Brain pericyte (primary cell): ENCODE measurements at regions not wholly inside any gene's neighbourhood (a gene's known extent, or its start where the extent isn't known, plus 50 kb on each side); places are given as distances from the start of the nearest gene placed in this dataset.
"Not testable (repeated sequence)": the region's sequence is repeated elsewhere in the genome, so short reads cannot be mapped to it uniquely, and the experiment has no call there.

Experiments
- DNase-seq: peaks from one replicate; pipeline ENCODE4 v3.0.0-alpha.2; 2012; ENCODE audit warnings: low read depth, low spot score

DNA sequence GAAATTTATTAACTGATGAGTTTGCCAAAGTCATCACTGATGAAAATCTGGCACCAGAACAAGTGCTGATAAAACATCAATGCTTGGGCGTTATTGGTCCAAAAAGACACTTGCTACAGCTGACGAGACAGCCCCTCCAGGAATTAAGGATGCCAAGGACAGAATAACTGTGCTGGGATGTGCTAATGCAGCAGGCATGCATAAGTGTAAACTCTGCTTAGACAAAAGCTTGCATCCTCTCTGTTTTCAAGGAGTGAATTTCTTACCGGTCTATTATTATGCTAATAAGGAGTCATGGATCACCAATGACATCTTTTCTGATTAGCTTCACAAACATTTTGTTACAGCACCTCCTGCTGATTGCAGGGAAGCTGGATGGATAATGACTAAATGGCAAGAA lies 402.0 kb downstream of the LTN1 start:
- DNase-seq: no peak

DNA sequence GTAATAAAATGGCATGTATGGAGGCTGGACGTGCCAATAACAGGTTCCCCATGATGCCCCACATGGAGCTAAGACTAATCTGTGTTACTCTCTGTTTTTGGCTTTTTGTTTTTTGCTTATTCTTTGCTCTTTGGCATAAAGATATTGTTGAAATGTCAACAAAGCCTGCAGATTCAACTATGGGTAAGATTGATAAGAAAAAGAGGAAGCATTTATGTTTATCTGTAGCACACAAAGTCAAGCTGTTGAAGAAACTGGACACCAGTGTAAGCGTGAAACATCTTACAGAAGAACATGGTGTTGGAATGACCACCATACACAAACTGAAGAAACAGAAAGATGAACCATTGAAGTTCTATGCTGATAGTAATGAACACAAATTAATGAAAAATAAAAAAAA lies 402.7 kb downstream of the LTN1 start:
- no peak for DNase-seq

DNA sequence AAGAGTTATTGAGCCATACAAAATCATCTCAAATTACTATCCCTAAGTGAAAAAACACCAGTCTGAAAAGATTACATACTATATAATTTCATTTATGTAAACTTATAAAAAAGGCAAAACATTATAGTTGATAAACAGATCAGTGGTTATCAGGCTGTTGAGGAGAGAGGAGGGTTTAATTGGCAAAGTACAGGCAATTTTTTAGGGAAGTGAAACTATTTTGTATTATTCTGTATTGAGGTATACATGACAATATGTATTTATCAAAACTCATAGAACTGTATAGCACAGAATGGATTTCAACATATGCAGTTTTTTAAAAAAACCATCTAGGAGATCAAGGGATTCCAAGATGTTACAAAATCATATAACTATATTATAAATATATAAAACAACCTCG lies 403.7 kb downstream of the LTN1 start:
- no peak for DNase-seq

DNA sequence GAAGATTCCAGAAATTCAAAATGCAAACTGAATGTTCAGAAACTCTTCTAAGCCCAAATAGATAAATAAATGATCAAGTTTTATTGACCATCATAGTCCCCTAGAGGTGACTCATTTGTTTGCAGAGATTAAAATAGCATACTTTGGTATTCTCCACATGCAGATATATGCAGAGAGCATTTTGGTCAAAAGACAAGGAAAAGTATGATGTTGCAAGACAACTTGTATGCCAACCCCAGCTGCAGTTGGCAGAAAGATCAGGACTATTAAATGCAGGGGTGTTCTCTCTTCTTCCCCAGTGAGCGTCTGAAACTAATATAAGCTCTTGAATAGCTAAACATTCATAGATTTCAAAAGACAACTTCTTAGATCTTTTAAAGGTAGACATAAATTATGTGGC lies 404.9 kb downstream of the LTN1 start:
- no peak for DNase-seq

DNA sequence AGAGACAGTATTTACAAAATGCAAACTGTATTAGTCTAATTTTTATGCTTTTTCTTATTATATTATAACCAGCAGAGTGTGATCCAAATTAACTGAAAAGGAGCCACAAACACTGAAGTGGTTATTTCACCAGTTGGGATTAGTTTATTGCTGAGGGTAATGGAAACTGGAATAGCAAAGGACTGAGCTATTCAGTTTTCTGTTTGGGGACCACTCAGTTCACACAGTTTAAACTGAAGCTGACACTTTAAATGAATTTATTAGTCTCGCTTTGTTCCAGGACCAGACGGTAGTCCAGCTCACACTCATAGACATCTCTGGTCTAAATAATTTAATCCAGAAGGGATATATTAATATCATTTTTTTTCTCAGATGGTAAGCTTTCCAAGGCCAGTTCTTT lies 410.7 kb downstream of the LTN1 start:
- DNase-seq: no peak

DNA sequence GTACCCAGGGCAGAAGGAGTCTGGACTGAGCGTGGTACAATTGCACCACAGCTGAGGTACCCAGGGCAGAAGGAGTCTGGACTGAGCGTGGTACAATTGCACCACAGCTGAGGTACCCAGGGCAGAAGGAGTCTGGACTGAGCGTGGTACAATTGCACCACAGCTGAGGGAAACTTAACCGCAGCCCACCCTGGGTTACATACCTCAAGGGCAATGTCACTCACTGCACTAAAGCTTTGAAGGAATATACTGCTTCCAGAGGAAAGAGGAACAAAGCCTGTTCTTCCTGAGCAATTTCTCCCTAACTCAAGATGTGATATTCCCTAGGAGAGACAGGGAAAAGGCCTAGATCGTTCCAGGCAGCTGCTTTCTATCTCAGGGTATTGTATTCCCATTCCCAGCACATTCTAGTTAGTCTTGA lies 411.4 kb downstream of the LTN1 start:
- not testable (repeated sequence) for DNase-seq

DNA sequence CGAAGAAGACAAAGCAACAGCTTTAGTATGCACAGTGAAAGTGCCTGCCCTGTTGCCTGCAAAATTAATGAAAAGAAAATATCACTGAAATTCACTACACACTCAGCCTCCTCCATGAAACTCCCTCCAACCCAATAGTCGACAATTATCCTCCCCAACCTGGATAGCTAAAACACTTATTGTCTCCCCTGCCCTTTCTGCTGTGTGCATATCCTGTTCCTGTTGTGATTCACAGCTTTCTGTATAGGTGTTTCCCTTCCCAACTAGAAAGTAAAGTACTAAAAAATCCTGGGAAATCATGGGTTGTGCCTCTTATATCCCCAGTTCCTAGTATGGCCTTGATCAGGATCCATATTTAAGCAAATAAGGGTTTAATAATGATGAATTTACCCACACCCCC lies 412.1 kb downstream of the LTN1 start:
- DNase-seq: no peak

DNA sequence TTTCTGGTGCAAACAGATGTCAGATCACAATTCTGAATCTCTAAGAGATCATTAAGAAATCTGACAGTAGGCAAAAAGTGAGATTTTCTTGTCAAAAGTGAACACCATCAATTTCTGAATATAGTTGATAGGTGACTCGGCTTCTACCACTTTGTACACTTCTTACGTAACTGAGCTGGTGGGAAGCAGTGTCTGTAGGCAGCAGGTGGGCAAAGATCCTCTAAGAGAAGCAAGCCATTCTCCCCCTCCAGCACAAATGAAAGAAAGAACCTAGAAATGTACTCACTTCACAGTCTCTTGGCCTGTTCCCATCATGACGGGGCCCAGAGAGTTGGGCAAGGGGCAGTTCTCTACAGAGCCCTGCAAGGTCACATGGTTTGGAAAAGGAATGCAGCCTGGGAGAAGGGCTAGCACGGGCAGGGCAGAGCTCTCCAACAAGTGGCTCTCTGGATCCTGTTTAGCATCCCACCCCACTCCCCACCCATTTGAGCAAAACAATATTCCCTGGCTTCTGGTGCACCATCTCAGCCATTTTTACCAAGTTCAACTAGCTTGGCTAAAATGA lies 412.6 kb downstream of the LTN1 start:
- no peak for DNase-seq

DNA sequence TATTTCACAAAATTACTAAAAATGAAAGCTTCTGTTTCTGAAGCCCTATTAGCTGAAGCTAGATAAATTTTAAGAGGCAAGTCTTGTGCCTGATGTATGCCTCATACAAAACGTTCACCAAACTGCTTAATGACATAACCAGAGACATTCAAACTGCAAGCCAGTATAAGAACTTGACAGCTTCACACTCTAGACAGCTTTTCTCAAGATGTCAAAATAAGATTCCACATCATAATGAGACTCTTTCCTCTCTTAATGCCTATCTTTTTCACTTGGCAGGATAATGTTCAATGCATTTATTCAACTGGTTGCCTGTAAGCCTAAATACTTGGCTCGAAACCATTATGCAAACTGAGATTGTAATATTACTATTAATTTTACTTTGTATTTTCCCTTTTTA lies 424.0 kb downstream of the LTN1 start:
- no peak for DNase-seq

DNA sequence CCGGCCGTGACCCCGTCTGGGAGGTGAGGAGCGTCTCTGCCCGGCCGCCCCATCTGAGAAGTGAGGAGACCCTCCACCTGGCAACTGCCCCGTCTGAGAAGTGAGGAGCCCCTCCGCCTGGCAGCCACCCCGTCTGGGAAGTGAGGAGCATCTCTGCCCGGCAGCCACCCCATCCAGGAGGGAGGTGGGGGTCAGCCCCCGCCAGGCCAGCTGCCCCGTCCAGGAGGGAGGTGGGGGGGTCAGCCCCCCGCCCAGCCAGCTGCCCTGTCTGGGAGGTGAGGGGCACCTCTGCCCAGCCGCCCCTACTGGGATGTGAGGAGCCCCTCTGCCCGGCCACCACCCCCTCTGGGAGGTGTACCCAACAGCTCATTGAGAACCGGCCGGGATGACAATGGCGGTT lies 428.7 kb downstream of the LTN1 start:
- not testable (repeated sequence) for DNase-seq

DNA sequence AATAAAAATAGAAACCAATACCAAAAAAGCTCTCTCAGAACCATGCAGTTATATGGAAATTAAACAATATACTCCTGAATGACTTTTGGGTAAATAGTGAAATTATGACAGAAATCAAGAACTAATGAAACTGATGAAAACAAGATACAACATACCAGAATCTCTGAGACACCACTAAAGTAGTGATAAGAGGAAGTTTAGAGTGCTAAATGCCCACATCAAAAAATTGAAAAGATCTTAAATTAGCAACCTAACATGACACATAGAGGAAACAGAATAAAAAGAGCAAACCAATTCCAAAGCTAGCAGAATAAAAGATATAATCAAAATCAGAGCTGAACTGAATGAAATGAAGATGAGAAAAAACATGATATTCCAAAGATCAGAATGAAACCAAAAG lies 430.9 kb downstream of the LTN1 start:
- no peak for DNase-seq

DNA sequence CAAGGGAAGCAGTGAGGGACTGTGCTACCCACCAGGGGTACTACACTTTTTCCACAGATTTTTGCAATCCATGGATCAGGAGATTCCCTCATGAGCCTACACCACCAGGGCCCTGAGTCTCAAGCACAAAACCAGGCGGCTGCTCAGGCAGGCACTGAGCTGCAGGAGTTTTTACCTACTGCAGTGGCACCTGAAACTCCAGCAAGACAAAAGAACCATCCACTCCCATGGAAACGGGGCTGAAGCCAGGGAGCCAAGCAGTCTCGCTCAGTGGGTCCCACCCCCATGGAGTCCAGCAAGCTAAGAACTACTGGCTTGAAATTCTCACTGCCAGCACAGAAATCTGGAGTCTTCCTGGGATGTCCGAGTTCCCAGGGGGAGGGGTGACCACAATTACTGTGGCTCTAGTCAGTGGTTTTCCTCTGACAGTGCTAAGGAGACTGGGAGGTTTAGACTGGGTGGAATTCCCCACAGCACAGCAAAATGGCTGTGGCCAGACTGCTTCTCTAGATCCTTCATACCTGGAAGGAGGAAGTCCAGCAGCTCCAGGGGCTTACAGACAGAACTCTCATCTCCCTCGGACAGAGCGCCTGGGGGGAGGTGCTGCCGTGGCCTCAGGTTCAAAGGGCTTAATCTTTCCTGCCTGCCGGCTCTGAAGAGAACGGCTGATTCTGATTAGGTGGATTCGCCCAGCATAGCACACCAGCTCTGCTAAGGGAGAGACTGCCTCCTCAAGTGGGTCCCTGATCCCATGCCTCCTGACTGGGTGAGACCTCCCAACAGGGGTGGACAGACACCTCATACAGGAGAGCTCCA lies 437.8 kb downstream of the LTN1 start:
- no peak for DNase-seq

DNA sequence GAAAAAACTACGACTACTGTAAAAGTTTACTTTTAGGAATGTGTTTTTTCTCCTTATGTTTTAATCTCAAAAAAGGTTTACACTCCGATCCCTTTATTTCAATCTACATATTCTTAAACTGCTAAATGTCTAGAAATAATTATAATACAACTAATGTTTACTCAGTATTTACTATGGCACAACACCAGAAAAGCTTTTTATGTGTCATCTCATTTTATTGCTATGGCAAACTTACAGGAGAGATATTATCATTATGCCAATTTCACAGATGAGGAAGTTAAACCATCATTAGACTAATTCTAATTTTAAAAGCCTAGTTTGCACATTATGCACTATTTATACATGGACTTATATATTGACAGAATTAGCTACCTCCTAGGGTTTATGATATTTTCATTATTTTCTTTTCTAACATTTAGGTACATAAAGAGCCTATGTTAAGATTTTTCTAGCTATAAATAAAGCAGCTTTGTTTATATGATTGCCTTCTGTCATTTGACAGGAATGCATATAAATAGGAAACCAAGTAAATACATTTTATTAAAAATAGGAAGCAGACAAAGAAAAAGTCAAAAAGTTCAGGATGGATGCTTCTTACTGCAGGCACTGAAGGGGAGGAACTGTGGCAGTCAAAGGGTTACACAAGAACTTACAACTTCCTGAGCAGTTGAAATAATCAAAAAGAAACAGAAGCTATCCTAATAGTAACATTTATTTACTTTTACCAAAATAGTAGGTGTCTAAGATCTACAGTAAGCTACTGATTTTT lies 442.4 kb downstream of the LTN1 start:
- DNase-seq: no peak

DNA sequence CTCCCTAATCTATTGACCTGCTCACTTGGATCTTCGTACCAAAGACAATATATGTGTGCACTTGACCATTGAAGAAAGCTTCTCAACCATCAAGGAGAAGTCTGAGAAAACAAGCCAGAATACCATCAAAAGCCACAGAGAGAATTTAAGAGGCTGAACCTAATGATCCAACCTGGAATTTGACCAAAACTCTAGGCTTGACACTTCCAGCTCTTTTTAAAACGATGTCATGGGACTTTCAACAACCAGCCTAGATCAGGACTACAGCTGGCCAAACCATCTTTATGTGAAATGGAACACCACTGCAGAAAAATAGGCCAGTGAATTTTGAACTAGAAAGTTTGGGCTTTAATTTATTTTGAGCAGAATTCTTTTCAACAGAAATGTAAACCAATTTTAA lies 444.4 kb downstream of the LTN1 start:
- no peak for DNase-seq

DNA sequence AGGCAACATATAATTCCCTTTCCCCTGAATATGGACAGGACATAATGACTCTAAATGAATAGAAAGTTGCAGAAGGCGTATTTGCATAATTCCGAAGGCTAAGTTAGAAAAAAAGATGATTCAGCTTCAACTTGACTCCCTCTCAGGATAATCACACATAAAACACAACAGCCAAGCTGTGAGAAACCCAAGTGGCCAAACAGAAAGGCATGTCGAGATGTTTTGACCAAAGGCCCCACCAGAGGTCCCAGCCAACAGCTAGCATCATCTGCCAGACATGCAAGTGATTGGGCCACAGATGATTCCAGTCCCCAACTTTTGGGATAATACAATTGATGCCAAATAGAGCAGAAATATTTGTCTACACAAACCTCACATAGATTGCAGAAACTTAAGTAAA lies 444.9 kb downstream of the LTN1 start:
- no peak for DNase-seq

DNA sequence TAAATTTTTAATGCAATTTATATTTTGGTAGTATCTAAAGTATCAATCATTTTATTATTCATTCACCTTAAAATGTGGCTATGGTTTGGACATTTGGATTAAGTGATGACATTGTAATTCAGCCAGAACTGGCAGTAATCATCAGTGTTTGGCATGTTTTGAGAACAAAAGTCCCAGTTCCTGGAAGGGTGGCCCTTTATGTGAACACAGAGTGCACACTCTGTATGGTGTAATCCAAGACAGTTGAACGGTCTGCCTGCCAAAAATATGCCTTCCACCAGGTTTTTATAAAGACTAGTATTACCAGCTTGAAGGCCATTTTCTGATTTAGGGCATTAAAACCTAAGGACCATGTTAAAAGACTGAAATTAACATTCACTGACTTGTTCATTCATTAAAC lies 448.7 kb downstream of the LTN1 start:
- no peak for DNase-seq

DNA sequence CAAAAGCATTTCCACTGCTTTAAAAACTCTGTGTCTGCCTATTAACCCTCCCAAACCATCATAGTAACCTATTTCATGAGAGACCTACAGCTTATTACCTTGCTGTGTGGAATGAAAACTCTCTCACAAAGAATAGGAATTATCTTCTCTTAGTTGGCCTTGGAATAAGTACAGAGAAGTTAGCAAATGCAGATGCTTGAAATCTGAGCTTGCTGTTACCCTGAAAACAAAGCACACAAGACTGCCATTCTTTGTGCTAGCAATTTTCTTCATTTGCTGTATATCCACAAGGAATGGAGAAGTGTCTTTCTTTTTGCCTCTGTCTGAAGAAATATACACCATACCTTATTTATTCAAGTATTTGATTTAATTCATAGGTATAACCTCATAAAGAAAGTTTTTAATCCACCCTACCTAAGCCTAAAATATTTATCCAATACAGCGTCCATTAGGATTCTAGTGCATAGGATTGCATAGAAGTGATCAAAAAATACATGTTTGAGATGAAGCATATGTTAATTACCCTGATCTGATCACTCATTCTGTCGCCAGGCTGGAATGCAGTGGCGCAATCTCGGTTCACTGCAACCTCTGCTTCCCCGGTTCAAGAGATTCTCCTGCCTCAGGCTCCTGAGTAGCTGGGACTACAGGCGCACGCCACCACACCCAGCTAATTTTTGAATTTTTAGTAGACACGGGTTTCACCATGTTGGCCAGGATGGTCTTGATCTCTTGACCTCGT lies 451.1 kb downstream of the LTN1 start:
- no peak for DNase-seq

DNA sequence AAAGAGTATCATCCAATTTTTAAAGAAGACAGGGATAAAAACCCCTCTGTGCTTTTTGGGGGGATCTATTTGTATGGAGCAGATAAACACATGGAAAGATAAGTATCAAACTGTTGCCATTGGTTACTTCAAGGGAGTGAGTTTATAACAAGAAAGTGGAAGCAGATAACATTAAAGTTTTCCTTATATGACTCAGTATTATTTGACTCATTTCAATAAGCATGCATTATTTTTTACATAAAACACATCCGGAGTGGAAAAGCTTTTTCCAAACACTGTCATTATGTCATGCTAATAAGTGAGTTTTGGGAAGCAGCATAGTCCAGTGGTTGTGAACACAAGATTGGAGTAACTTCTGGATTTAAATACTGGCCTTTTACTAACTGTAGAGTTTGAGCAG lies 452.2 kb downstream of the LTN1 start:
- DNase-seq: no peak

DNA sequence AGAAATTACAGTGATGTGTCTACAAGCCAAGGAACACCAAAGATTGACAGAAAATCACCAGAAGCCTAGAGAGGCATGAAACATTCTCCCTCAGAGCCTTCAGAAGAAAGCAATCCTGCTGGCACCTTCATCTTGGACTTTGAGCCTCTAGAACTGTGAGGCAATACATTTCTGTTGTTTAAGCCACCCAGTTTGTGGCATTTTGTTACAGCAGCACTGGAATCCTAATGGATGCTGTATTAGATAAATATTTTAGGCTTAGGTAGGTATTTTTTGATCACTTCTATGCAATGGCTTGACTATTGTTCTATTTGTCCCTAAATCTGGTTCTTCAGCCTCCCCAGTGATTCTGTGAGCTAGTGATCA lies 453.1 kb downstream of the LTN1 start:
- DNase-seq: no peak

DNA sequence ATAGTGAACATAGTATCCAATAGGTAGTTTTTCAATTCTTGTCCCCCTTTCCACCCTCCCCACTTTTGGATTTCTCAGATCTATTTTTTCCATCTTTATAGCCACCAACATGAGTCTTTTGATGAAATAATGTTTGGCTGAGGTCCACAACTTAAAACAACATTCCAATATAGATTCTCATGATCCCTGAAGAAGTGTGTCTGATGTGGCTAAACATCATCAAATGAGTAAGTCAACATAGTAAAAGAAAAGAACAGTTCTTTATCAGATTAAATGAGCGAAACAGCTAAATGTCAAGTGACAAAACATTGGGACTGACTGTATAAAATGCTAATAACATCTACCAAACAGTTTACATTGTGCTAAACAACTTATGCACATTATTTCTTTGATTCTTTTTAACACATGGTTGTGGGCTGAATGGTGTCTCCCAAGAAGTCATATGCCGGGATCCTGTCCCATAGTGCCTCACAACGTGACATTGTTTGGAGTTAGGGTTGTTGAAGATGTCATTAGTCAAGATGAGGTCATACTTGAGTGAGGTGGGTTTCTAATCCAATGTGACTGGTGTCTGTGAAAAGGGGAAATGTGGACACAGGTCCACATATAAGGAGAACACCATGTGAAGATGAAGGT lies 453.6 kb downstream of the LTN1 start:
- peak; percentile 27 for DNase-seq

DNA sequence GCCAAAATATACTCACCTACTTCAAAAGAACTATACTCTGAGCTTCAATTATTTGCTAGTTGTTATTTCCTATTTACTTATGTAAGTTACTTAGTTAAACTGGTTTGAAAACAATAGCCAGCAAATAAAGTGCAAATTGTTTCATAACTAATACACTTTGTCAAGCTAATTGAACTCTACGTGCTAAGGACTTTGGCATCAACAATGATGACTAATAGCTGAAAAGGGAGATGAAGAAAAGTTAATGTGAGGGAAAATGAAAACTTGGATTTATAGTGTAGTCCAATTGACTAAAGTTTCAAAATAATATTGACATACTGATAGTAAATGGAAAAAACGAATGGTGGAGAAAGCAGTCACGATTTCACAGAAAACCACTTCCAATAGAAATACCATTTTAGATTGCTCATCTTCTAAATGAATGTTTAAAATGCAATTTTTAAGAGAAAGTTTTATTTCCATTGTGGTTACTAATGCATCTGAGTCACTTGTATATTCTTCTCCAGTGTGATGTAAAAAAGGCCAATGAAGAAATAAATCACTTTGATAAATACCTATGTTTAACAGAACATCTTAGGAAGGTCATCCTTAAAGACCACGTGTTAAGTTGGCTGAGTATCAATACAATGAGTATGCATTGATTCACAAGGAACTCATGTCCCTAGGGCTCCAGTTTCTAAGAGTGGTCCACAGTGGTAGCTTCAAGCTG lies 455.2 kb downstream of the LTN1 start:
- no peak for DNase-seq
